HCEC 1CT (cell line): ENCODE measurements at regions not wholly inside any gene's neighbourhood (a gene's known extent, or its start where the extent isn't known, plus 50 kb on each side); places are given as distances from the start of the nearest gene placed in this dataset.

Experiments
- DNase-seq: peaks from one replicate; pipeline ENCODE4 v3.0.0-alpha.2; 2017

GRCh38 chrX:97666890-97667289 is 783.2 kb downstream of the RPA4 start:
- no peak for DNase-seq

GRCh38 chrX:97668126-97668525 is 784.4 kb downstream of the RPA4 start:
- no peak for DNase-seq

GRCh38 chrX:97672138-97672537 is 788.4 kb downstream of the RPA4 start:
- no peak for DNase-seq

GRCh38 chrX:97672608-97673007 is 788.9 kb downstream of the RPA4 start:
- no peak for DNase-seq

GRCh38 chrX:97673135-97673534 is 789.4 kb downstream of the RPA4 start:
- DNase-seq, result no peak

GRCh38 chrX:97682991-97683840 is 799.5 kb downstream of the RPA4 start:
- DNase-seq, result no peak

GRCh38 chrX:97685753-97686152 is 802.0 kb downstream of the RPA4 start:
- peak; percentile 19 for DNase-seq

GRCh38 chrX:97691901-97692455 is 808.3 kb downstream of the RPA4 start:
- no peak for DNase-seq

- DNase-seq, result no peak
Measured at GRCh38 chrX:97692575-97692974, 808.9 kb downstream of the RPA4 start.

GRCh38 chrX:97700547-97700946 is 816.8 kb downstream of the RPA4 start:
- DNase-seq, result no peak

GRCh38 chrX:97704474-97704873 is 820.8 kb downstream of the RPA4 start:
- no peak for DNase-seq

GRCh38 chrX:97704881-97705280 is 821.2 kb downstream of the RPA4 start:
- no peak for DNase-seq

GRCh38 chrX:97705936-97706335 is 822.2 kb downstream of the RPA4 start:
- DNase-seq, result no peak

GRCh38 chrX:97714072-97714471 is 830.4 kb downstream of the RPA4 start:
- DNase-seq, result no peak

GRCh38 chrX:97728215-97728614 is 844.5 kb downstream of the RPA4 start:
- DNase-seq, result no peak

- DNase-seq, result no peak
Measured at GRCh38 chrX:97740044-97740443, 856.3 kb downstream of the RPA4 start.

- no peak for DNase-seq
Measured at GRCh38 chrX:97740886-97741285, 857.2 kb downstream of the RPA4 start.

- no peak for DNase-seq
Measured at GRCh38 chrX:97743014-97743413, 859.3 kb downstream of the RPA4 start.

GRCh38 chrX:97747346-97747745 is 863.6 kb downstream of the RPA4 start:
- DNase-seq, result no peak

GRCh38 chrX:97751016-97751415 is 867.3 kb downstream of the RPA4 start:
- DNase-seq, result no peak

GRCh38 chrX:97751735-97752134 is 868.0 kb downstream of the RPA4 start:
- DNase-seq, result no peak

- no peak for DNase-seq
Measured at GRCh38 chrX:97756879-97757278, 873.2 kb downstream of the RPA4 start.

- DNase-seq, result no peak
Measured at GRCh38 chrX:97763391-97763790, 879.7 kb downstream of the RPA4 start.

GRCh38 chrX:97763981-97764380 is 880.3 kb downstream of the RPA4 start:
- no peak for DNase-seq
